Activated naive CD4-positive, alpha-beta T cell treated with anti-CD3 and anti-CD28 coated beads for 36 hours (primary cell): ENCODE measurements at regions not wholly inside any gene's neighbourhood (a gene's known extent, or its start where the extent isn't known, plus 50 kb on each side); places are given as distances from the start of the nearest gene placed in this dataset.

Experiments used
- CTCF ChIA-PET: fragments of 350-600 bp; sonication (Branson Sonifier 250); formaldehyde crosslinking; loops from one replicate; lab custom pipeline; 2021; ENCODE audit warnings: antibody characterized with exemption; lab: Charles Lee
- DNase-seq: peaks from one replicate; pipeline ENCODE4 v3.0.0-alpha.2; 2020
- H3K27ac Mint-ChIP-seq: one replicate; pipeline ENCODE4 v1.8.0; 2021; ENCODE audit warnings: mild to moderate bottlenecking, mixed read lengths
- H3K27me3 Mint-ChIP-seq: one replicate; pipeline ENCODE4 v1.8.0; 2021; ENCODE audit warnings: low read depth, mixed read lengths
- H3K36me3 Mint-ChIP-seq: one replicate; pipeline ENCODE4 v1.8.0; 2021; ENCODE audit warnings: low read depth, mixed read lengths
- H3K4me1 Mint-ChIP-seq: one replicate; pipeline ENCODE4 v1.8.0; 2021; ENCODE audit warnings: low read depth, mixed read lengths
- H3K4me3 Mint-ChIP-seq: one replicate; pipeline ENCODE4 v1.8.0; 2021; ENCODE audit warnings: mild to moderate bottlenecking, moderate library complexity, mixed read lengths
- H3K9me3 Mint-ChIP-seq: one replicate; pipeline ENCODE4 v1.8.0; 2021; ENCODE audit warnings: mixed read lengths
- intact Hi-C: fragments of 100-400 bp; cut with micrococcal nuclease; formaldehyde crosslinking; loops from one replicate; pipeline ENCODE4 v1.15.1; 2023

DNA sequence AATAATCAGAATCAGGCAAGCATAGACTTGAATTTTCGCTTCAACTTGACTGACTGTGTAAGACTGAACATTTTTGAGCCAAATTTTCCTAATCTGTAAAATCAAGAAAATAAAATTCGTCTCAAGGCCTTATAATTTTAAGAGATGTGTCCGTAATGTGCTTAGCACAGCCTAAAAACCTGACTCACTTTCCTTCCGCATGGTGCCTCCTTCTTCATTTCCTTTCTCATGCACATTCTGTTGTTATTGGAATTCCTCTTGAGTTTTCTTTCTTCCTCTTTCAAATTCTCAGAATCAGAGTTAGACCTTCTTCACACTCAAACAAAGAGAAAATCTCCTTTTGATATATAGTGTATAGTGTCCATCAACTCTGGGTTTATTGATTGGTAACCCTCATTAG lies 208.9 kb upstream of the SLIT2 start:
- Mint-ChIP-seq H3K36me3 (no peaks in the 10 kb centered on the region), H3K27ac (no peak overlapping the region), H3K4me1 (no peaks in the 10 kb centered on the region), H3K27me3 (no peaks in the 10 kb centered on the region), H3K9me3 (peaks cover 6% of the 10 kb centered on the region), H3K4me3 (no peak overlapping the region)
- CTCF ChIA-PET: no interaction called here
- intact Hi-C loops: no loop called here
- no peak for DNase-seq

DNA sequence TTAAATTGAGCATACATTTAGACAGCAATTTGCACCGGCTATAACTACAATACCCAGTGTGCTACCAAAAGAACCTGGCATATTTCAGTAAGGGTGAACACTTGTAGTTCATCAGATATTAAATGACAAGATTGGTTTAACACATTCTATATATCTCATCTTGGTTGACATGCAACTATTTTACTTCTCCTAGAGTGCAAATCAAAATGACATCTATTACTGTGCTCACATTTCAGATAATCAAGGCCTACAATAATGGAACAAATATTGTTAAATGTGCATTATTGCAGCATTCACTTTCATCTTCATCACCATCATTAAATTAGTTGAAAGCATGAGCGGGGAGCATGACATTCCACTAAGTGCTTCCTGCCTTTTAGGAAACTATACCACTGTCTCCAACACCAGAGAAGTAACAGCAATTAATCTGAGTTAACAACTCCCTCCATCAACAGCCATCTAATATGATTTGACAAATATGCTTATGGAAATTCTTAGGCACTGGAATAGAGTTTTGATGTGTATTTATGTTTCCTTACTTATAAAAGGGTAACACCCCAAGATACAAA lies 209.8 kb upstream of the SLIT2 start:
- Mint-ChIP-seq H3K27me3 (no peaks in the 10 kb centered on the region), H3K4me1 (no peaks in the 10 kb centered on the region), H3K4me3 (no peak overlapping the region), H3K9me3 (peaks cover 5% of the 10 kb centered on the region), H3K36me3 (no peaks in the 10 kb centered on the region), H3K27ac (no peak overlapping the region)
- intact Hi-C loops: no loop called here
- no peak for DNase-seq
- CTCF ChIA-PET: no interaction called here

DNA sequence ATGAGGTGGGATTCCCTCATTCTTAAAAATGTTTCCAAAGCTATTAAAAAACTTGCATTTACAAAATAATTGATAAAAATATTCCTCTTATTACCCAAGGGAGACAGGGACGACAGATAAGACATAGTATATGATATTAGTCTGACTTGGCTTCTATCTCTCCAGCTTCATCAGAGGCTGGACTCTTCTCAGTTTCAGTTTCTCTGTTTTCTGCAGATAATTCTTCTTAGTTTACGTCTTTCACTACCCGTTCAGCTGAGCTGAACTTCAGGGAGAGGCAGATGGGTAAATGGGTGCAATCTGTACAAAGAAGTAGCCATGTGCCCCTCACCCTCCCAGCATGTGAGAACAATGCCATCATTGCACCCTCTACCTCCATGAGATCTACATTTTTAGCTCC lies 214.0 kb upstream of the SLIT2 start:
- H3K9me3 Mint-ChIP-seq: no peaks in the 10 kb centered on the region
- no peaks in the 10 kb centered on the region for H3K27me3 Mint-ChIP-seq
- no peak for DNase-seq
- no peak overlapping the region for H3K4me3 Mint-ChIP-seq
- H3K36me3 Mint-ChIP-seq: no peaks in the 10 kb centered on the region
- CTCF ChIA-PET: no interaction called here
- intact Hi-C loops: no loop called here
- no peaks in the 10 kb centered on the region for H3K4me1 Mint-ChIP-seq
- no peak overlapping the region for H3K27ac Mint-ChIP-seq

DNA sequence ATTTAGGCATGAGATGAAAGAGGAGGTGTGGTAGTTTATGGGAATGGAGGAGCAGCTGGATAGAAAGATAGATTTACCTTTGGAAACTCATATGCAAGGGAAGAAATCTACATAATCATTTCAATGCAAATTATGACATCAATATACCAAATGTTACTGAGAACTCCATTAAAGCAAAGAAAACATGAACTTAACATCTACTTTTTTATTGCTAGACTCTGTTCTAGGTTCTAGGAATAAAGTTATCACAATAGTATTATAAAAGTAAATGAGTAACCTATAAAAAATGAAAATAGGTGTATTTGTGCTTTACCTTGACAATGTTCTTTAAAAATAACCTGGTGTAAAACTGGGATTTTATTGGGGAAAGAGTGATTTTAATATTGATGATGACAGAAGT lies 221.6 kb upstream of the SLIT2 start:
- Mint-ChIP-seq H3K36me3 (no peaks in the 10 kb centered on the region), H3K27me3 (no peaks in the 10 kb centered on the region), H3K27ac (no peak overlapping the region), H3K9me3 (no peaks in the 10 kb centered on the region), H3K4me3 (no peak overlapping the region), H3K4me1 (no peaks in the 10 kb centered on the region)
- CTCF ChIA-PET: no interaction called here
- DNase-seq: no peak
- intact Hi-C loops: no loop called here

DNA sequence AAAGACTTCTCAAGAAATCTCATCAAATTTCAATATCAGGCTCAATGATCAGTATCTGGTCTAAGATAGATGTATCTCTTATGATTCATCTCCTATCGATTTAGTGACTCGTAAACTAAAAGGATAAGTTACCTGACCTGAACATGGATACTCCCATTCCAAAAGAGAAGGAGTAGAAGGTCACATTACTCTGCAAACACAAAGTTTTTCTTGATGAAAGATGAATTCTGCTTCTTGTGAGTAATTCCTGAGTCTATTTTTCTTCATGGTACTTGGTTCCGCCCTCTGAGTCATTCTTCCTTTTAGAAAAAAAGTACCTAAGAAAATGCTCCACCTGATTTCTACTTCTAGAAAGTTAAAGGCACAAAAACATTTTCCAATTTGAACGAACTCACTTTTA lies 223.1 kb upstream of the SLIT2 start:
- intact Hi-C loops: no loop called here
- no peak for DNase-seq
- H3K27ac Mint-ChIP-seq: no peak overlapping the region
- no peaks in the 10 kb centered on the region for H3K27me3 Mint-ChIP-seq
- no peaks in the 10 kb centered on the region for H3K9me3 Mint-ChIP-seq
- H3K36me3 Mint-ChIP-seq: no peaks in the 10 kb centered on the region
- H3K4me3 Mint-ChIP-seq: no peak overlapping the region
- CTCF ChIA-PET: no interaction called here
- H3K4me1 Mint-ChIP-seq: no peaks in the 10 kb centered on the region

DNA sequence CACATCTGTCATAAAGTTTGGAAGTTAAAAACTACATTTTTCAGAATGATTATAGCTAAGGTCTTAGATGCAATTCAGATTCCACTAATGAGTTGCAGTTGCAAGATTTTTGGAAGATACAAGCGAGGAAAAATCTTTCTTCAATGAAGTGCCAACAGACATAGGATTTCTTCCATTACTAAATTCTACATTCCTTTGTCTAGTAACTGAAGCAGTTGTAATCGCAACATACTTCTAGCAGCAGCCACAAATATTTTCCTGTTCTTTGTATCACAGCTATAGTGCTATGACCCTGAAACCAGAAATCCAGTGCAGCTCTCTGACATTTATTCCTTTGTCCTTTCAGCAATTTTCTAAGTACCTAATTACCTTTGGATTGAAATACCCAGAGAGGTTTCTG lies 225.2 kb upstream of the SLIT2 start:
- Mint-ChIP-seq H3K9me3 (peaks cover 3% of the 10 kb centered on the region), H3K27ac (no peak overlapping the region), H3K36me3 (no peaks in the 10 kb centered on the region), H3K27me3 (no peaks in the 10 kb centered on the region), H3K4me3 (no peak overlapping the region), H3K4me1 (no peaks in the 10 kb centered on the region)
- intact Hi-C loops: no loop called here
- DNase-seq: no peak
- CTCF ChIA-PET: no interaction called here

DNA sequence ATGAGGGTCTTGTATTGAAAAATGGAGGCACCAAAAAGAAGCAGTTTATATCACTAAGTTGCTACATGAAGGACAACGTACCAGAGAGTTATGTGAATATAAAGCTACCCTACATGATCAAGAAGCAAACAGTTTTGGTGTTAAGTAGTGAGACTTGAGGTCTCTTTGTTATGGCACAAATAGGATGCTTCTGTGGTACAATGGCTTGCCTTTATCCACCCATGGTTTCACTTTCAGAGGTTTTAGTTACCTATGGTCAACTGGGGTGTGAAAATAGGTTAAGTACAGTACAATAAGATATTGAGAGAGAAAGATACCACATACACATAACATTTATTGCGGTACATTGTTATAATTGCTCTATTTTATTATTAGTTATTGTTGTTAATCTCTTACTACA lies 229.2 kb upstream of the SLIT2 start:
- Mint-ChIP-seq H3K4me1 (no peaks in the 10 kb centered on the region), H3K4me3 (no peak overlapping the region), H3K9me3 (peaks cover 4% of the 10 kb centered on the region), H3K27ac (no peak overlapping the region), H3K36me3 (no peaks in the 10 kb centered on the region), H3K27me3 (no peaks in the 10 kb centered on the region)
- intact Hi-C loops: no loop called here
- DNase-seq: no peak
- CTCF ChIA-PET: no interaction called here

DNA sequence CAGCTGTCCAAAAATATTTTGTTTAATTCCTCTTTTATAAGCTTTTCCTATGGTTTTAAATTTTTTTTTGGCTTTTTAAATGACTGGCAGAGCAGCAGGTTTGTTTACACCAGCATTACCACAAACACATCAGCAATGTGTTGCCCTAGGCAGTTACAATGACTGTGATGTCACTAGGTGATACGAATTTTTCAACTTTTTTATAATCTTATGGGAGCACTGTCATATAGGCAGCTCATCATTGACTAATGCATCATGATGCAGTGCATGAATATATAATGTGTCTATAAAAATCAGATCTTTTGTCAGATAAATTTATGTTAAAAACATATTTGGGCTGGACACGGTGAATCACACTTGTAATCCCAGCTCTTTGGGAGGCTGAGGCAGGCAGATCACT lies 231.6 kb upstream of the SLIT2 start:
- intact Hi-C loops: no loop called here
- Mint-ChIP-seq H3K4me1 (no peaks in the 10 kb centered on the region), H3K36me3 (no peaks in the 10 kb centered on the region), H3K27me3 (no peaks in the 10 kb centered on the region), H3K9me3 (peaks cover 4% of the 10 kb centered on the region), H3K4me3 (no peak overlapping the region), H3K27ac (no peak overlapping the region)
- DNase-seq: no peak
- CTCF ChIA-PET: no interaction called here

DNA sequence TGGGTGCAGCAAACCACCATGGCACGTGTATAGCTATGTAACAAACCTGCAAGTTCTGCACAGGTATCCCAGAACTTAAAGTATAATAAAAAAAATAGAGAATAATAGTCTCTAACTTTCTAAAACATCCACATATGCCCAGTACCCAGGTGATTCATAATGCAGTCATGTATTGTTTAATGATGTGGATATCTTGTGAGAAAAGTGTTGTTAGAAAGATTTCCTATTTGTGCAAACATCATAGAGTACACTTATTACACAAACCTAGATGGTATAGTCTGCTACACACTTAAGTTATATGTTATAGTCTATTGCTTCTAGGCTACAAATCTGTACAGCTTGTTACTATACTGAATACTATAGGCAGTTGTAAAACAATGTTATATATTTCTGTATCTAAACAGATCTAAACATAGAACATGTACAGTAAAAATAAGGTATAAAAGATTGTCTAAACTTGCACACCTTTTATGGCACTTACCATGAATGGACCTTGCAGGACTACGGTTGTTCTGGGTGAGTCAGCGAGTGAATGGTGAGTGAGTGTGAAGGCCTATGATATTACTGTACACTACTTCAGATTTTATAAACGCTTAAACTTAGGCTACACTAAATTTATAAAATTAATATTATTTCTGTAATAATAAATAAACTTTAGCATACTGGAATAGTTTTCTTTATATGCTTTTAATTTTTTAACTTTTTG lies 232.2 kb upstream of the SLIT2 start:
- H3K4me1 Mint-ChIP-seq: no peaks in the 10 kb centered on the region
- no peak for DNase-seq

DNA sequence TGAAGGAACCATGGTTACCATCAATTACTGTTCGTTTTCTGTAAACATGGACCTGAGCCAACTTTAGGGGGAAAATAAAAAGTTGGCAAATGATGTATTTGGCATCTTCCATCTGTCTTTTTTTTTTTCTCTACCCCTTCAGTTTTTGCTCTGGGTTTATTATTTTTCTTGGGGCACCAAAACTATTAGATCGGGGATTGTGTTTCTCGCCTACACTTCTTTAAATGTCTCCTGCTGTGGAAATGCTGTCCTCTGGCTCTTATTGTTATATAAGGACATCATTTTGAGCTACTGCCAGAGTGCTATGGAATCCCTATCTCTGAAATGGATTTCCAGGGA lies 234.0 kb upstream of the SLIT2 start:
- intact Hi-C loops: no loop called here
- Mint-ChIP-seq H3K27me3 (no peaks in the 10 kb centered on the region), H3K36me3 (no peaks in the 10 kb centered on the region), H3K9me3 (peaks cover 1% of the 10 kb centered on the region), H3K4me3 (no peak overlapping the region), H3K4me1 (no peaks in the 10 kb centered on the region), H3K27ac (no peak overlapping the region)
- CTCF ChIA-PET: no interaction called here
- DNase-seq: no peak

More for the DNA sequence above, 232.2 kb upstream of the SLIT2 start:
- no peaks in the 10 kb centered on the region for H3K36me3 Mint-ChIP-seq
- CTCF ChIA-PET: no interaction called here
- no peak overlapping the region for H3K27ac Mint-ChIP-seq
- intact Hi-C loops: no loop called here
- peaks cover 4% of the 10 kb centered on the region for H3K9me3 Mint-ChIP-seq
- H3K4me3 Mint-ChIP-seq: no peak overlapping the region
- H3K27me3 Mint-ChIP-seq: no peaks in the 10 kb centered on the region

DNA sequence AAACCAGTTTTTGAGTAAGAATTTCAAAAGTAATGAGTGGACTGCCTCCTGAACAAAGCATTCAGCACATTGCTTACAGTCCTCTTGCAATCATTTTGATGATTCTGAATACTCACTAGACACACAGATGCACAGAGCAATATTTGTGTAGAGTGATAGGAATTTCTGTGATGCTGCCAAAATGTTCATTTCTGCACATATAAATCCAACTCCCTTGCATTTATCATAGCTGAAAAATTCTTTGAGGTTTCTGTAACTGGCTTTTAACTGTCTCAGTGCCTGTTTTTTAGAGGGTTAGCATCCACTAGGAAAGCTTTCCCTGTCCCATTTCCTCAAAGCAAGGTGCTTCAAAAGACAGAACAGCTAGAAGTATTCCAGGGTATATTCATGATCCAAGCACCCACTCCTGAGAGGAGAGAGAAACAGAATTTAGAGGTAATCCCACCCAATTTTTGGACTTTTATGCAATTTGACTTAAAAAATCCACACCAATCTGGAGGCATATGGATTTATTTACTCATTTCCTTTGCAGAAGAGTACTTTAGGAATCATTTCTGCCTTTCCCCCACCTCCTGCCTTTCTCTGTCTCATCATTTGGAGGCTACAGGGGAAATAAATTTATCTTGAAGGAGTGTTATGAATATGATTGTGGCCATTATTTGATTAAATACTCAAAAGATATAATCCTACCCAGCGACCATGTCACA lies 234.5 kb upstream of the SLIT2 start:
- Mint-ChIP-seq H3K4me3 (no peak overlapping the region), H3K36me3 (no peaks in the 10 kb centered on the region), H3K27me3 (no peaks in the 10 kb centered on the region), H3K4me1 (no peaks in the 10 kb centered on the region), H3K27ac (no peak overlapping the region), H3K9me3 (peaks cover 1% of the 10 kb centered on the region)
- intact Hi-C loops: no loop called here
- DNase-seq: no peak
- CTCF ChIA-PET: no interaction called here

DNA sequence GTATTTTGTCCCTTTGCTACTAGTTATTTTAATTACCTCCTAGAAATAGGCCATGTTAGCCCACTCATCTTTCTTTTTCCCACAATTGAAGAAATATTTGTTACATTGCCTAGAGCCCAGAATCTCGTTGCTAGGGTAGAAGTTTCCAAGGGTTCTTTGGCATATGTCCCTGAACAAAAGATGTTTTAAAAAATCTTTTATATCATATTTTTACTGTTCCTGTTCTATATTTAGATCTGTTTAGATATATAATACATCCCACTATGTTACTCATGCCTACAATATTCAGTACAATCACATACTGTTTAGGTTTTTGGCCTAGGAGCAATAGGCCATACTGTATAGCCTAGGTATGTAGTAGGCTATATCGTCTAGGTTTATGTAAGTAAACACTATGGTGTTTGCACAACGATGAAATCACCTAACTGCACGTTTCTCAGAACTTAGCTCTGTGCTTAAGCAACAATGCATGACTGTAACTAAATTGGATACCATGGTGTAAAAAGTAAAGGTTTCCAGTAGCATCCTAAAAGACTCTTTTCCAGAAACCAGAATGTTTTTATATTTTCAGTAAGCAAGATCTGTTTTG lies 236.0 kb upstream of the SLIT2 start:
- H3K27me3 Mint-ChIP-seq: no peaks in the 10 kb centered on the region
- intact Hi-C loops: no loop called here
- no peaks in the 10 kb centered on the region for H3K4me1 Mint-ChIP-seq
- H3K9me3 Mint-ChIP-seq: peaks cover 1% of the 10 kb centered on the region
- no peak for DNase-seq
- no peak overlapping the region for H3K4me3 Mint-ChIP-seq
- H3K36me3 Mint-ChIP-seq: no peaks in the 10 kb centered on the region
- CTCF ChIA-PET: no interaction called here
- H3K27ac Mint-ChIP-seq: no peak overlapping the region
